GM18517 (cell line): ENCODE measurements at regions not wholly inside any gene's neighbourhood (a gene's known extent, or its start where the extent isn't known, plus 50 kb on each side); places are given as distances from the start of the nearest gene placed in this dataset.
A peak's percentile ranks its signal among the peaks of the same experiment; 100 is the strongest.
"Not testable (repeated sequence)": the region's sequence is repeated elsewhere in the genome, so short reads cannot be mapped to it uniquely, and the experiment has no call there.

Experiments
- ATAC-seq: cut with Tn5 transposase; IDR thresholded peaks from one replicate; pipeline ENCODE4 v1.9.1; 2021; ENCODE audit warnings: mild to moderate bottlenecking, moderate library complexity; ENCODE audit not compliant: unreplicated experiment

DNA sequence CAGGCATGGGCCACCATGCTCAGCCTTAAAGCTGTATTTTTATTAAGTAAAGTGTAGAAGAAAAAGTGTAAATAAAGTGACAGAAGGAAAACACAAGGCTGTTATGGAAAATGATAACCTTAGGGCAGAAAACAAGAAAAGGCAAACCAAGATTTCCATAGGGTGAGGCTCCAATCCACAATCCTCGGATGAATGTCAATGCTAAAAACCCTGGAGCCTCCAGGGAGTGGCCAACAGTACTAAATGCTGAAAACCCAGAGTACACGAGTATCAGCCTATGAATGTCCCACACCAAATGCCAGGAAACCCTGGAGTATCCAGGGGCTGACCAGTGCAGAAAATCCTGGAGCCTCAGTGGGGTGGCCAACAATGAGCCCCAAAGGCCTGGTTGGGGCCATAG lies 292.6 kb downstream of the RPIA start:
- ATAC-seq: not testable (repeated sequence)

DNA sequence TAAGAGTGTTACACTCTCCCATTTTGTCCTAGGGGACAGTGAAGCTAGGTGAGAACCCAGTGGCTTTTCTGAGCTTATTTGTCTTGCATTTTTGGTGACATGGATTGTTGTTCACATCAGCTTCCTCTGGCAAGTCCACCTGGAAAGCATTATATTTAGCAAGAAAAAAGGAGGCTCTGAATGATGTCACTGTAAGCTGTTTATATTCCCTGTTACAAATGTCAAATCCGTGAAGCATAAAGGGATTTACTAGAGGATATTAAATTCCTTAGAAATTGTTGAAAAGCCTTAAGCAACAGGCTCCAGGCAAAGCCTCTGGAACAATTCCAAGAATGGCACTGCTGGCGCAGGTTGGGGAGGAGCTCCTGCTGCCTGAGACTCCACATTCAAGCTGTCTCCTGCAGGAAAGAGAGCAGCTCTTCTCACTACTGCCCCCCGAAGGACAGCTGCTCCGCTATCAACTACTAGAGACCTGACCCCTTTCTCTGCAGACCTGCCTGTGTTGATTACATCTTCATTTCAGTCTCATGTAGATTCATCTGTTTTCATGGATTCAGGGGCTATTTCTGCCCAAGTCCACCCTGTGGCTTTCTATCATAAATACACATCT lies 295.4 kb downstream of the RPIA start:
- not testable (repeated sequence) for ATAC-seq

DNA sequence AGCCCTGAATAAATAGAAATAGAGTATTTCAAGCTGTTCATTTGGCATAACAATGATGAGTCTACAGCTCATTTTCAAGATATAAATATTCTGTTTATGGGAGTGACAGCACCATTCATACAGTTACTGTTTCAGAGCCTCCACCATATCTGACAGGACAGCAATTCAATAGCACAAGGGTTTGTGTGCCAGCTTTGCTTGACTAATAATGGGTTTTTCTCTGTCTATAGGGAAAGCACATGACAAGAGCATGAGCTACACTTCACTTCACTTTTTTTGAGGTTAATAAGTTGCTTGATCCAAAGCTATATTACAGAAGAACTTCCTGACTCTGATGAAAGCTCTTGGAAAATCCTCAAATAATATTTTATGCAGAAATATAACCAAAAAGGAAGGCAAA lies 297.1 kb downstream of the RPIA start:
- ATAC-seq: not testable (repeated sequence)

DNA sequence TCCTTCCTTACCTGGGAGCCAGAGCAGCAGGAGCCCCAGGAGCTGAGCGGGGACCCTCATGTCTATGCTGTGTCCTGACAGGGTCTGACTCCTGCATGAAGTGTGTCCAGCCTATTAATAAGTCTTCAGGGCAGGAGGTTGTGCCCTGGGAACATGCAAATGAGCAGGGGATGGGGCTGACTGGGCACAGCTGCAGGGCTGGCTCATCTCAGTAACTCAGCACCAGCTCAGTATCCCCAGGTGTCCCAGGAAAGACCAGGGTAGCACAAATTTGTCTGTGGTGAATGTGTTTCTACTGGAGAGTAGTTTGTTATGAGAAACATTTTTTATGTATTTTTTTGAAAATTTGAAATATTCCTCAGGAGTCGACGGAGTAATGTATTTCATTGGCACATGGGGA lies 301.3 kb downstream of the RPIA start:
- not testable (repeated sequence) for ATAC-seq

DNA sequence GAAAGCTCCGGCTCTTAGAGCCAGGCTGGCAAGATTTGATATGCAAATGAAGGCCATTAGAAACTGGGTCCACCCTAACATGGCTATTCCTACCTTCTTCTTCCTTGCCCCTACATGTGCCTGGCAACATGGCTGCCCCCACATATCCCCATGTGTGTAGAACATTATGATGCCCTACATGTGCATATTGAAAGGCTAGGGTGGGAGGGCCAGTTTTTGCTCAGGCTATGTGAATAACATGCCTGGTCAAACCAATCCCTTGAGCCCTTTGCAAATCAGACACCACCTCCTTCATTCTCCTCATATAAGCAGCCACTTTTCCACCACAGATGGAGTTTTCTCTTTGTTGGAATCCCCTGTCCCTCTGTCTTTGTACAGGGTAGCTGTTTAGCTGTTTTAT lies 303.4 kb downstream of the RPIA start:
- ATAC-seq: not testable (repeated sequence)

DNA sequence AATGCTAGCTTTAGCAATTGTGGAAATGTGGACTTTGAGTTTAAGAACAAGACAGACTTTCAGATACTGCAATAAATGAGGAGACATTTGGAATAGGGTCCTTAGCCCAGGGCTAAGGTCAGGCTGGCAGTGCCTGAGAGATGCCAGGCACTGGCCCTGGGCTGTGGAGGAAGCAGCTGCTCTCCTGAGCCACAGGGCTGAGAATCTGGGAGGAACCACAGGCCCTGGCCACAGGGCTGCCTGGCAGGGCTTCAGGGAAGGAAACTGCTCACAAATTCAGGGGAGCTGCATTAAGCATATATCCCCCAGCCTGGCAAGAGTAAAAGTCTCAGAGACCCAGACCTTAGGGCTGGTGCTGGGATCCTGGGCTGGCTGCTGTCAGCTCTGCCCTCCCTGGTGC lies 305.1 kb downstream of the RPIA start:
- not testable (repeated sequence) for ATAC-seq

DNA sequence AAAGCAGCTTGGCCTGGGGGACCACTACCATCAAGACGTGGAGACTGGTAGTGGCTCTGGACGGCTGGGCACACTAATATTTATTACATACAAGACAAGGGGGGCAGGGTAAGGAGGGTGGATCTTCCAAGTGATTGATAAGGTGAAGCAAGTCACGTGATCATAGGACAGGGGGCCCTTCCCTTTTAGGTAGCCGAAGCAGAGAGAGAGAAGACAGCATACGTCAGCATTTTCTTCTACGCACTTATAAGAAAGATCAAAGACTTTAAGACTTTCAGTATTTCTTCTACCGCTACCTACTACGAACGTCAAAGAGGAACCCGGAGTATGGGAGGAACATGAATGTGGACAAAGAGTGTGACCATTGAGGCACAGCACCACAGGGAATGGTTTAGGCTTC lies 307.9 kb downstream of the RPIA start:
- no peak for ATAC-seq

DNA sequence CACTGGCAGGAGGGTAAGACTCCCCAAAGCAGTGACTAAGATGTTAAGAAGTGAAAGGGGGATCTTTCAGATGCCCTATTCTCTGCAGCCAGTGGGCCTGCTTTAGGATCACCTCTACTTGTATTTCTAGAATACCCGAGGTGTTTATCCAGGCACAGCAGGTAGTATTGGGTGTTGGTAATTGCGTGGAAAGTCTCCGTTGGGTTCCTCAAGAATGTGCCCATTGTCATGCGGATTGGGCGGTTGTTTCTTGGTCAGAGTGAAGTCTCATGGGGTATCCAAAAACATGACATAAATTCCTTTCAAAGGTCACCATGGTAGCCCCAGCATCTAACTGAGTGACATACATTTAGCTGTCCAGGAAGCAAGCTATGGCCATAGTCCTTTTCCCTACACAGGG lies 308.8 kb downstream of the RPIA start:
- no peak for ATAC-seq

DNA sequence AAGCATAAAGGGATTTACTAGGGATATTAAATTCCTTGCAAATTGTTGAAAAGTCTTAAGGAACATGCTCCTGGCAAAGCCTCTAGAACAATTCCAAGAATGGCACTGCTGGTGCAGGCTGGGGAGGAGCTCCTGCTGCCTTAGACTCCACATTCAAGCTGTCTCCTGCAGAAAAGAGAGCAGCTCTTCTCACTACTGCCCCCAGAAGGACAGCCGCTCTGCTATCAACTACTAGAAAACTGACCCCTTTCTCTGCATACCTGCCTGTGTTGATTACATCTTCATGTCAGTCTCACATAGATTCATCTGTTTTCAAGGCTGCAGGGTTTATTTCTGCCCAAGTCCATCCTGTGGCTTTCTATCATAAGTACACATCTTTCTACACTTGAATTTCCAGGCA lies 312.8 kb downstream of the RPIA start:
- ATAC-seq: not testable (repeated sequence)

DNA sequence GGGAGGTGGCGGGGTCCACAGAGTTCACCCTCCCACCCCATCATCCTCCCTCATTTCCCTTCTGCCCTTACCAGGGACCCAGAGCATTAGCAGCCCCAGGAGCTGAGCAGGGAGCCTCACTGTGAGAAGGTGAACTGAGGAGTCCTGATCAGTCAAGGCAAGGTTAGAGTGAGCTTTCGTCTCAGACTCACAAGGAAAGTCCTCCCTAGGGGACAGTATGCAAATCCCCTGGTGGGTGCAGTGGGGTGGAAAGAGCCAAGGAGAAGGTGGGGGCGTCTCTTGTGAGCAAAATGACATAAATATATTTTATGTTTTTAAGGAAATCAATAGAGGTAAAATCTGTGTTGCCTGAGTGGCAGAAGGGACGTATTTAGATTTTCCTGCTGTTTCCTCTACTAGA lies 329.1 kb downstream of the RPIA start:
- ATAC-seq: not testable (repeated sequence)

DNA sequence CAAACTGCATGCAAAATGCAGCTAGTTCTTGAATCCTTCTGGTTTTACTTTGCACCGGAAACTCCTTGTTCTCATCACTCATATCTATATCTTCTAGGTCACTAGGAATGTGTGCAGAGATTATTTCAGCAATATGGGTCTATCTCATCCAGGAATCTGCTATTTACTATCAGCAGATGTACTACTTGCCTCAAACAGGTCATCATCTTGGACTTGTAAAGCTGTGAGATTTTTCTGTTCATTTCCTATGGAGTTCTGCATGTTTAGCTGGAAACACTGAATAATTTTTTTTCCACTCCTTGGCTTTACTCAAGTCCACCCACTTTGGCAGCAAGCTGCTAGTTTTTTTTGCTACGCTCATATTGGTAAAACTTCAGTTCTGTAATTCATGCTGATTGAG lies 334.8 kb downstream of the RPIA start:
- ATAC-seq: not testable (repeated sequence)

DNA sequence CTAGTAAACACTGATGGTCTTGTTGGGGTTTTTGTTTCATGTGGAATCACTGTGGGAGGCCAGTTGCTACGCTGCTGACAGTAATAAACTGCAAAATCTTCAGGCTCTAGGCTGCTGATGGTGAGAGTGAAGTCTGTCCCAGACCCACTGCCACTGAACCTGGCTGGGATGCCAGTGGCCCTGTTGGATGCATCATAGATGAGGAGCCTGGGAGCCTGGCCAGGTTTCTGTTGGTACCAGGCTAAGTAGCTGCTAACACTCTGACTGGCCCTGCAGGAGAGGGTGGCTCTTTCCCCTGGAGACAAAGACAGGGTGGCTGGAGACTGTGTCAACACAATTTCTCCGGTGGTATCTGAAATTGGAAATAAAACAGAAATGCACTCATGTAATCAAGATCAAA lies 335.6 kb downstream of the RPIA start:
- ATAC-seq: not testable (repeated sequence)

DNA sequence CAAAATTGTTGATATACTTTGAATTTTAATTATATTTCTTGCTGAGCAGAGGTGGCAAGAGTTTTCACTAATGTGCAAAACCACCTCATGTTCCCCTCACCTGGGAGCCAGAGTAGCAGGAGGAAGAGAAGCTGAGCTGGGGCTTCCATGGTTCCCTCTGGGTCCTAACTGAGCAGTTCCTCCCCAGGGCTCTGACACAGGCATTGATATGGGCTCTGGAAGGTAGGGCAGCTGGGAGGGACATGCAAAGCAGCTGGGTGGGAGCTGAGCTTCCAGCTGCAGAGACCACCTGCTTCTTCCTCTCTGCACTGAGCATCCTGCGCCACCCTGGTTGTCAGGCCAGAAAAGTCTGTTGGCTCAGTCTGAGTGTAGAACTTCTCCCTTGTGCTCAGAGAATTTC lies 336.1 kb downstream of the RPIA start:
- ATAC-seq: not testable (repeated sequence)

DNA sequence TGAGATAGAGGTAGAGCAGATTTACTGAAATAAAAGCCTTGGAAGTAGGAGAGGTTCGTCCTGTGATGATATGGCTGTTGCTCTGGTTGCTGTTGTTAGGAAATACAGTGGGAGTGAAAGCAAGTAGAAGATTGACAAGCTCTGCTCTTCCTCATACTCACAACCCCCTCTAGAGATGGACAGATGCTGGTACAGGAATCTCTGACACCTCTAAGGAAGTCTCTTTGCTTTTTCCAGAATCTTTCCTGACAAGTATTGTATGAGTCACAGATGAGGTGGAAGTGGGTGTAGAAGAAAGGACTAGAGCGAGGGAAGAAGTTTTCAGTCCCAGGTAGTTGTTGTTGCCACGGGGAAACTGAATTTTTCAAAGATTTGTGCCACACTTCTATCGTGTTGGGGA lies 337.8 kb downstream of the RPIA start:
- ATAC-seq: not testable (repeated sequence)

DNA sequence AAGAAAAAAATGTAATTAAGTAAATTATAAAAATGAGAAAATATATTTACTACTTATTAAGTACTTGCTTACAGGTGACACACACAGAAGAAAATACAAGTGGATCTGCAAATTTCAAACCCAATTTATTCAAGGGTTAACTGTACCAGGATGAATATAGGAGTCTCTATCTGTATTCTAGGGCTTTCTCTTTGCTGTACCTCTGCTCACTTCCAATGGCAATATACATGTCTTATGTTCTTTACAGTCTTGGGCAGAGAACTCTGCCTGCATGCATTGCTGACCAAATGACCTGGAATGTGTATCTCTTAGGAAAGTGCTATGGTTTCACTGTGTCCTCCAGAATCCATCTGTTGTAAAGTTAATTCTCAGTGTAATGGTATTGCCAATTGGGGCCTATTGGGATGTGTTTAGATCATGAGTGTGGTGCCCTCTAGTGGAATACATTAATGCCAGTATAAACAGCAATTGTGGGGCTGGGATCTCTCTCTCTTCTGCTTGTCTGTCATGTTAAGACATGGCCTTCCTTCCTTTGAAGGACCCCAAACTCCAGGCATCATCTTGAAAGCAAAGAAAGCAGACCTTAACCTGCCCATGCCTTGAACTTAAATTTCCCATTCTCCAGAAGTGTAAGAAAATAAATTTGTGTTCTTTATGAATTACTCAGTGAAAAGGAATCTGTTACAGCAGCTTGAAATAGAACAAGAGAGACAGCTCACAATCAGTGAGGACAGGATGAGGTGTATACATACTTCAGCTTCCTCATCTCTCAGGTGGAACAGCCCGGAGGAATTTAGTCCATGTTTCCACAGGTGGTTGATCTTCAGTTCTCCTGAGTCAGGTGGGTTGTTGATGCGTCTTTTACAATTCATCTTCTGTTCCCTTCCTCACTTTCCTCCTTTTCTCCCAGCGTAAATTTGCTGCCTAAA lies 356.9 kb downstream of the RPIA start:
- ATAC-seq: peak; percentile 89

DNA sequence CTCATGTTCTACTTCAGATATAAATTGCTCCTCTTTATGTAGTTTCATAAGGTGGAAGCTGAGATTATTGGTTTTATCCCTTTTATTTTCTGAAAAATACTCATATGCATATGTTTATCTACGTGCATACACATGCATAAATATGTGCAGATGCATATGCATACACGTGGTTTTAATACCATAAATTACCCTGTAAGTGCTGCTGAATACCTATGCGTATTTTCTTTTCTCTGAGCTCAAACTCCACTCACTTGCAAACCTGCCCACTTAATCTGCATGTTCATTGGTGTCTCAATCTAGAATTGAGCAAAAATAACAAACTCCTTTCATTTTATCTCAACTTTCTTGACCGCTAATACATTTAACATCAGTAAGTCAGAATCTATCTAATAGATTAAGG lies 367.1 kb downstream of the RPIA start:
- ATAC-seq: not testable (repeated sequence)

DNA sequence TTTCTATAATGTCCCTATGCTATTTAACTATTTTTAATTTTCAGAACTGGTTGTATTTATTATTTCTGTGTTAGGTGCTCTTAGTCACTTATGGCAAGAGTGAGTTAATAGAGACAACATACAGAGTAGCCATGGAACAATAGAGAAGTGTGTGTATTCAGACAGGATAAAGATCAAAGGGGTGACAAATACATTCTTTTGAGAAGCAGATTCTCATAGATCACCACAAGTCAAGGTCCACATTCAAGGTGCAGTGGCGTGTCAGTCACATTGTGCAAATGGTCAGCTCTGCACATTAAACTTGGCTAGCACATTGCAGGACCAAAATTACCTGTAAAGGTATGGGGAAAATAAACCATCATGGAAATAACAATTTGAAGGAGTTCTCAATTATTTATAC lies 369.7 kb downstream of the RPIA start:
- not testable (repeated sequence) for ATAC-seq

DNA sequence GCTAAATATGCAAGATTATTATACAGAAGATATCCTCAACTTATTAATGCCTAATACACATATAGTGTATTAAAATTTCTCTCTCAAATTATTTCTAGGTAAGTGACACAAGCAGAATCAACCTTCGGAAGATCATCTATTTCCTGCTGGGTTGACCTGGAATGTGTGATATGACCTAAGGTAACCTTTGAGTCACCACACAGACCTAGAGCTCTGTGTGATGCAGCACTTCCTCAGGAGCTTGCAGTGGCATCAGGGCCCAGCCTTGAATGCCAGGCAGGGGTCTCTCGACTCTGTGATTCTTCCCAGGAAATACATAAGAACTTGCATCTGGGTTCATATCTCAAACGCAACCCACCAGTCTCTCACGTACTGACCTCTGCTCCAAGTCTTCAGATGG lies 385.3 kb downstream of the RPIA start:
- ATAC-seq: not testable (repeated sequence)

DNA sequence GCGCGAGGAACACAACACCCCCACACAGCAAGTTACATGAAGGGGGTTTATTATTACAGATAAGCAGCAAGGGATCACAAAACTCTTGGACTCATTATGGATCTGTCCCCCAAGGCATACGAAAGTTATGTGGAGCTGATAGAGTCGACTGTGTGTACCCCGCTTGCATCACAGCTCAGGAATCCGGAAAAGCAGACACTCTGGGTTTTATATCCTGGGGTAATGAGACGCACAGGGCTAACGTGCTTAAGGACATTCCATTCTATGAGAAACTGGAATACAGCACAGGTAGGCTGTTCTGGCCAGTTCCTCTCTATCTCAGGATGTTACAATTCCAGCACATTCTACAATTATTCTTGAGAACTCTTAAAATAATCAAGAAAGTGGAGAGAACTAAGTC lies 401.4 kb downstream of the RPIA start:
- ATAC-seq: not testable (repeated sequence)

DNA sequence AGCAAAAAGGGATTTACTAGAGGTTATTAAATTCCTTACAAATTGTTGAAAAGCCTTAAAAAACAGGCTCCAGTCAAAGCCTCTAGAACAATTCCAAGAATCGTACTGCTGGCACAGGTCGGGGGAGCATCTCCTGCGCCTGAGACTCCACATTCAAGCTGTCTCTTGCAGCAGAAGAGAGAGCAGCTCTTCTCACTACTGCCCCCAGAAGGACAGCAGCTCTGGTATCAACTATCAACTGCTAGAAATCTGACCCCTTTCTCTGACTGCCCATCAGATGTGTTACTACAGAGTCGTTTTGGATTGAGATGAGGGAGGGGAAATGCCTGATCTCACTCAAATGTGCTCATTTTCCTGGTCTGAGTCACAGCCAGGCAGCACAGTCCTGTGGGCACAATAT lies 403.6 kb downstream of the RPIA start:
- ATAC-seq: not testable (repeated sequence)

DNA sequence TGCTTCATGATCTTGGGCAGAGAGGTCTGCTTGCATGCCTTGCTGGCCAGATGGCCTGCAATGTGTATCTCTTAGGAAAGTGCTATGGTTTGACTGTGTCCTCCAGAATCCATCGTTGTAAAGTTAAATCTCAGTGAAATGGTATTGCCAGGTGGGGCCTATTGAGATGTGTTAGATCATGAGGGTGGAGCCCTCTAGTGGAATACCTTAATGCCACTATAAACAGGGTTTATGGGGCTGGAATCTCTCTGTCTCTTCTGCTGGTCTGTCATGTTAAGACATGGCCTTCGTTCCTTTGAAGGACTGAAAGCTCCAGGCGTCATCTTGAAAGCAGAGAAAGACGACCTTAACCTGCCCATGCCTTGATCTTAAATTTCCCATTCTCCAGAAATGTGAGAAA lies 411.1 kb downstream of the RPIA start:
- not testable (repeated sequence) for ATAC-seq

DNA sequence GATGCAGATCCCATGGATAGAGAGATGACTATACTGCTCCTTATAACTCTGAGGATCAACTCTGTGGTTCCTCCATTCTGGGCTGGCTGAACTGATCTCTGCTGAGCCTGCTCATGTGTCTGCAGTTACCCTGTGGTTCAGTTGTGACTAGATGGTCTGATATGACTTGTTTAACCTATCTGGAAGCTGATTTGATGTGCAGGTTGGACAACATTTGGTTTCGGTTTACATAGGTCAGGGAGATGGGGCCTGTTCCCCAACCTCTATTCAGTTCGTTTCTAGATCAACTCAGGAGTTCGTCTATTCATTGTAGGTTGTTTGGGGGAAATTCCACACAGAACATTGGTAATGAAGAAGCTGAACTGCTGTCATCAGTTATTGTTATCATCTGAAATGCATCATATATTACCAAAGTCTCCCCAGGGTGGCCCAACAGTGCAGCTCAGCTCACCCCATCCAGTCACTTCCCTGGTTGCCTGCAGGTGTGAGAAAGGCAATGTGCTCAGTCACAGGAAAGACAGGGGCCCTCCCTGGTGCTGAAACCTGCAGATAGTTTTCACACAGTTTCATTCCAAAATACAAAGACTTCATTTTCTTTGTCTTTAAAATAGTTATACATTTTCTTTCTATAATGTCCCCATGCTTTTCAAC lies 415.0 kb downstream of the RPIA start:
- ATAC-seq: not testable (repeated sequence)
